ENCODE measurements at regions not wholly inside any gene's neighbourhood (a gene's known extent, or its start where the extent isn't known, plus 50 kb on each side); places are given as distances from the start of the nearest gene placed in this dataset.

- no peak overlapping the region for H3K27ac ChIP-seq
- TF ChIP-seq ZFX (IDR thresholded peaks at IDR 0.05; ENCODE audit: borderline replicate concordance) (no peak), CTCF (IDR thresholded peaks at IDR 0.05) (no peak)
These were observed 471.3 kb downstream of the MAT2B start for GRCh38 chr5:163976696-163977095.

GRCh38 chr5:163978897-163979296 lies 473.5 kb downstream of the MAT2B start:
- no peak overlapping the region for H3K27ac ChIP-seq
- TF ChIP-seq CTCF (IDR thresholded peaks at IDR 0.05) (no peak), ZFX (IDR thresholded peaks at IDR 0.05; ENCODE audit: borderline replicate concordance) (no peak)

- TF ChIP-seq ZFX (IDR thresholded peaks at IDR 0.05; ENCODE audit: borderline replicate concordance) = no peak
- no peak for TF ChIP-seq CTCF (IDR thresholded peaks at IDR 0.05)
- H3K27ac ChIP-seq = no peak overlapping the region
These were observed 483.1 kb downstream of the MAT2B start for GRCh38 chr5:163988566-163988965.

GRCh38 chr5:163993126-163993525 lies 487.7 kb downstream of the MAT2B start:
- H3K27ac ChIP-seq = no peak overlapping the region
- TF ChIP-seq CTCF (IDR thresholded peaks at IDR 0.05) = no peak
- no peak for TF ChIP-seq ZFX (IDR thresholded peaks at IDR 0.05; ENCODE audit: borderline replicate concordance)

- H3K27ac ChIP-seq = no peak overlapping the region
- TF ChIP-seq CTCF (IDR thresholded peaks at IDR 0.05) (no peak), ZFX (IDR thresholded peaks at IDR 0.05; ENCODE audit: borderline replicate concordance) (no peak)
These were observed 489.8 kb downstream of the MAT2B start for GRCh38 chr5:163995206-163995605.

- TF ChIP-seq ZFX (IDR thresholded peaks at IDR 0.05; ENCODE audit: borderline replicate concordance) (no peak), CTCF (IDR thresholded peaks at IDR 0.05) (no peak)
- H3K27ac ChIP-seq = no peak overlapping the region
These were observed 492.5 kb downstream of the MAT2B start for GRCh38 chr5:163997965-163998364.

- H3K27ac ChIP-seq = no peak overlapping the region
- no peak for TF ChIP-seq ZFX (IDR thresholded peaks at IDR 0.05; ENCODE audit: borderline replicate concordance)
- TF ChIP-seq CTCF (IDR thresholded peaks at IDR 0.05) = no peak
These were observed 494.8 kb downstream of the MAT2B start for GRCh38 chr5:164000241-164000640.
